H1 (cell line): ENCODE measurements at regions not wholly inside any gene's neighbourhood (a gene's known extent, or its start where the extent isn't known, plus 50 kb on each side); places are given as distances from the start of the nearest gene placed in this dataset.

Experiments used
- CTCF ChIA-PET: fragments of 300-600 bp; sonication (Branson Sonifier 250); formaldehyde crosslinking; loops from one replicate; lab custom pipeline; 2021; ENCODE audit not compliant: partially characterized antibody; lab: Charles Lee
- POLR2A ChIA-PET: fragments of 300-600 bp; sonication (Branson Sonifier 250); formaldehyde crosslinking; loops from one replicate; lab custom pipeline; 2021; ENCODE audit warnings: inconsistent platforms; ENCODE audit not compliant: partially characterized antibody; lab: Charles Lee
- DNase-seq, 2 experiments: peaks; one replicate each; pipeline versions ENCODE4 v3.0.0 to v3.0.0-alpha.2; 2010 to 2022; ENCODE audit warnings: low spot score in 2 of 2, low read depth in 1 of 2, mixed read lengths in 1 of 2
- FAIRE-seq: peaks from 2 replicates; lab custom pipeline; 2011; peaks lifted over from hg19 to GRCh38; lab: Jason Lieb, UNC
- H2AFZ ChIP-seq: 2 replicates; pipeline ENCODE4 v1.8.1; 2012; ENCODE audit warnings: low read length, inconsistent platforms
- H2AK5ac ChIP-seq: 2 replicates; pipeline ENCODE4 v1.6.1; 2013; ENCODE audit warnings: low read depth, low read length
- H2BK120ac ChIP-seq: replicated peaks from 2 replicates; pipeline ENCODE3; 2013; ENCODE audit warnings: low read depth, low read length, inconsistent platforms
- H2BK12ac ChIP-seq: 2 replicates; pipeline ENCODE4 v1.6.1; 2013; ENCODE audit warnings: low read depth, low read length
- H2BK15ac ChIP-seq: 2 replicates; pipeline ENCODE4 v1.6.1; 2013; ENCODE audit warnings: low read length
- H2BK20ac ChIP-seq: 2 replicates; pipeline ENCODE4 v1.6.1; 2013; ENCODE audit warnings: low read length
- H2BK5ac ChIP-seq: 2 replicates; pipeline ENCODE4 v1.6.1; 2013; ENCODE audit warnings: low read depth, low read length
- H3K14ac ChIP-seq: 2 replicates; pipeline ENCODE4 v1.6.1; 2013; ENCODE audit warnings: inconsistent platforms; ENCODE audit not compliant: insufficient read length
- H3K18ac ChIP-seq: 2 replicates; pipeline ENCODE4 v1.6.1; 2013; ENCODE audit warnings: low read length; ENCODE audit errors: extremely low read depth
- H3K23ac ChIP-seq: 2 replicates; pipeline ENCODE4 v1.6.1; 2013; ENCODE audit warnings: inconsistent platforms; ENCODE audit not compliant: insufficient read length
- H3K23me2 ChIP-seq: 2 replicates; pipeline ENCODE4 v1.6.1; 2013; ENCODE audit warnings: low read depth, low read length
- H3K27ac ChIP-seq: 2 replicates; pipeline ENCODE4 v1.6.1; 2011; ENCODE audit warnings: low read depth, low read length, inconsistent platforms
- H3K27me3 ChIP-seq, 4 experiments: replicated peaks in 1 of 4; 1 replicate in 1 of 4; 2 replicates in 3 of 4; pipeline versions ENCODE4 v1.6.1 to v1.8.1; 2011 to 2013; ENCODE audit warnings: low read length in 3 of 4, mild to moderate bottlenecking in 3 of 4, inconsistent platforms in 2 of 4, mixed read lengths in 2 of 4, moderate library complexity in 1 of 4; ENCODE audit not compliant: control insufficient read depth in 3 of 4, insufficient read depth in 3 of 4; ENCODE audit errors: extremely low read depth in 1 of 4
- H3K36me3 ChIP-seq, 4 experiments: 2 replicates each; pipeline versions ENCODE4 v1.6.1 to v1.8.1; 2011 to 2013; ENCODE audit warnings: mild to moderate bottlenecking in 4 of 4, low read length in 3 of 4, moderate library complexity in 2 of 4, control low read depth in 1 of 4, inconsistent platforms in 1 of 4; ENCODE audit not compliant: insufficient read depth in 4 of 4, control insufficient read depth in 2 of 4
- H3K4ac ChIP-seq: replicated peaks from 2 replicates; pipeline ENCODE3; 2013; ENCODE audit warnings: low read length, low read depth, mixed read lengths, inconsistent platforms; ENCODE audit not compliant: insufficient read length
- H3K4me1 ChIP-seq, 4 experiments: replicated peaks in 1 of 4; 1 replicate in 1 of 4; 2 replicates in 3 of 4; pipeline versions ENCODE4 v1.6.1 to v1.8.1; 2011 to 2013; ENCODE audit warnings: low read length in 3 of 4, inconsistent platforms in 2 of 4, mixed read lengths in 1 of 4; ENCODE audit not compliant: insufficient read depth in 4 of 4, control insufficient read depth in 3 of 4
- H3K4me2 ChIP-seq, 2 experiments: 2 replicates each; pipeline versions ENCODE4 v1.6.1 to v1.8.1; 2011 to 2013; ENCODE audit warnings: low read depth in 2 of 2, low read length in 2 of 2, control low read depth in 1 of 2, inconsistent platforms in 1 of 2, mild to moderate bottlenecking in 1 of 2; ENCODE audit not compliant: insufficient read depth in 1 of 2
- H3K4me3 ChIP-seq, 4 experiments: fragments of 200-600, 300-600 bp in 1 of 4; sonication (generic), shearing (Covaris generic), sonication (Bioruptor Twin) in 1 of 4; 2 replicates each; pipeline versions ENCODE4 v1.5.1 to v1.8.1; 2011 to 2016; ENCODE audit warnings: low read length in 4 of 4, low read depth in 3 of 4, control low read depth in 2 of 4, inconsistent platforms in 2 of 4, mild to moderate bottlenecking in 2 of 4, mixed read lengths in 1 of 4, moderate library complexity in 1 of 4; ENCODE audit not compliant: insufficient read depth in 2 of 4; ENCODE audit errors: extremely low read depth in 1 of 4
- H3K56ac ChIP-seq: replicated peaks from 2 replicates; pipeline ENCODE3; 2013; ENCODE audit warnings: low read depth, mild to moderate bottlenecking, mixed read lengths, low read length, inconsistent platforms; ENCODE audit not compliant: insufficient read length
- H3K79me1 ChIP-seq: 2 replicates; pipeline ENCODE4 v1.6.1; 2013; ENCODE audit warnings: low read depth, low read length, control low read depth
- H3K79me2 ChIP-seq, 2 experiments: 2 replicates each; pipeline versions ENCODE4 v1.6.1 to v1.8.1; 2012 to 2013; ENCODE audit warnings: low read length in 2 of 2, mild to moderate bottlenecking in 2 of 2, inconsistent platforms in 1 of 2; ENCODE audit not compliant: insufficient read depth in 2 of 2, control insufficient read depth in 1 of 2
- H3K9ac ChIP-seq, 4 experiments: replicated peaks in 1 of 4; 1 replicate in 1 of 4; 2 replicates in 3 of 4; pipeline versions ENCODE4 v1.6.1 to v1.8.1; 2011 to 2013; ENCODE audit warnings: low read depth in 3 of 4, low read length in 3 of 4, control low read depth in 2 of 4, mild to moderate bottlenecking in 2 of 4, moderate library complexity in 2 of 4, inconsistent platforms in 1 of 4; ENCODE audit errors: extremely low read depth in 1 of 4
- H3K9me3 ChIP-seq, 2 experiments: 2 replicates each; pipeline versions ENCODE4 v1.6.1 to v1.8.1; 2012 to 2013; ENCODE audit warnings: mild to moderate bottlenecking in 2 of 2, moderate library complexity in 2 of 2, control low read depth in 1 of 2, inconsistent platforms in 1 of 2, low read depth in 1 of 2, low read length in 1 of 2, mixed read lengths in 1 of 2; ENCODE audit not compliant: insufficient read depth in 2 of 2
- H4K20me1 ChIP-seq, 2 experiments: replicated peaks in 1 of 2; 2 replicates each; pipeline versions ENCODE3 to v1.8.1; 2011 to 2013; ENCODE audit warnings: inconsistent platforms in 2 of 2, low read length in 2 of 2, mild to moderate bottlenecking in 1 of 2; ENCODE audit not compliant: insufficient read depth in 2 of 2, control insufficient read depth in 1 of 2
- H4K5ac ChIP-seq: 2 replicates; pipeline ENCODE4 v1.6.1; 2013; ENCODE audit warnings: low read length, low read depth, mixed read lengths, inconsistent platforms; ENCODE audit not compliant: insufficient read length
- H4K8ac ChIP-seq: 2 replicates; pipeline ENCODE4 v1.8.0; 2013; ENCODE audit warnings: mild to moderate bottlenecking, moderate library complexity, low read length, inconsistent platforms; ENCODE audit not compliant: insufficient read depth; ENCODE audit errors: extremely low read depth
- H4K91ac ChIP-seq: replicated peaks from 2 replicates; pipeline ENCODE3; 2013; ENCODE audit warnings: low read length, mixed read lengths, inconsistent platforms; ENCODE audit not compliant: insufficient read length
- ASH2L ChIP-seq: fragments of 200-600, 300-600 bp; sonication (generic); IDR thresholded peaks from one replicate; pipeline ENCODE4 v1.7.1; 2017; ENCODE audit warnings: low read length
- BRCA1 ChIP-seq: IDR thresholded peaks from 2 replicates; pipeline ENCODE4 v1.6.1; 2012; ENCODE audit warnings: low read depth, low read length, improper control_type of control experiment
- CEBPB ChIP-seq: IDR thresholded peaks from 2 replicates; pipeline ENCODE4 v1.6.1; 2012; ENCODE audit warnings: low read depth, low read length
- CTBP2 ChIP-seq: IDR thresholded peaks from 2 replicates; pipeline ENCODE4 v1.7.0; 2011; ENCODE audit warnings: borderline replicate concordance, mild to moderate bottlenecking, moderate library complexity, mixed read lengths, low read length; ENCODE audit not compliant: insufficient read depth, insufficient read length
- GABPA ChIP-seq: IDR thresholded peaks from 2 replicates; pipeline ENCODE4 v1.6.1; 2011; ENCODE audit warnings: mild to moderate bottlenecking, low read length, moderate library complexity, borderline replicate concordance; ENCODE audit not compliant: insufficient read depth
- GTF2F1 ChIP-seq: IDR thresholded peaks from 2 replicates; pipeline ENCODE4 v1.6.1; 2012; ENCODE audit warnings: low read depth, low read length, improper control_type of control experiment, borderline replicate concordance
- PHF8 ChIP-seq: fragments of 200-600 bp; sonication (generic); conservative IDR thresholded peaks from 2 replicates; pipeline ENCODE4 v1.7.1; 2012; ENCODE audit warnings: low read depth, mild to moderate bottlenecking, inconsistent platforms, low read length, moderate library complexity
- SIN3A ChIP-seq, 2 experiments: IDR thresholded peaks in 1 of 2; conservative IDR thresholded peaks in 1 of 2; 2 replicates each; pipeline ENCODE4 v1.6.1; 2011 to 2012; ENCODE audit warnings: low read length in 2 of 2, improper control_type of control experiment in 1 of 2, low read depth in 1 of 2, mild to moderate bottlenecking in 1 of 2
- SIX5 ChIP-seq: IDR thresholded peaks from 2 replicates; pipeline ENCODE4 v1.6.1; 2011; ENCODE audit warnings: mild to moderate bottlenecking, low read depth, low read length
- SRF ChIP-seq: IDR thresholded peaks from 2 replicates; pipeline ENCODE4 v1.6.1; 2011; ENCODE audit warnings: mild to moderate bottlenecking, low read depth, low read length, moderate library complexity
- TAF1 ChIP-seq: IDR thresholded peaks from 2 replicates; pipeline ENCODE4 v1.6.1; 2011; ENCODE audit warnings: mild to moderate bottlenecking, low read depth, low read length
- TEAD4 ChIP-seq: IDR thresholded peaks from 2 replicates; pipeline ENCODE4 v1.6.1; 2012; ENCODE audit warnings: low read depth, low read length, inconsistent platforms, mixed read lengths
- WGBS, 2 experiments: shearing (Covaris generic) in 1 of 2; methylation state at CpG; one replicate each; pipeline versions ENCODE4 v1.1.6 to v1.1.7; 2013 to 2015; ENCODE audit warnings: low lambda C conversion rate in 2 of 2, mixed read lengths in 2 of 2, inconsistent platforms in 1 of 2, low coverage in 1 of 2, missing lambda C conversion rate in 1 of 2; ENCODE audit not compliant: insufficient replicate concordance in 2 of 2, insufficient coverage in 1 of 2, insufficient read length in 1 of 2; ENCODE audit errors: extremely low coverage in 1 of 2, missing lambda C conversion rate in 1 of 2; 5-methylcytosine and 5-hydroxymethylcytosine counted together

DNA sequence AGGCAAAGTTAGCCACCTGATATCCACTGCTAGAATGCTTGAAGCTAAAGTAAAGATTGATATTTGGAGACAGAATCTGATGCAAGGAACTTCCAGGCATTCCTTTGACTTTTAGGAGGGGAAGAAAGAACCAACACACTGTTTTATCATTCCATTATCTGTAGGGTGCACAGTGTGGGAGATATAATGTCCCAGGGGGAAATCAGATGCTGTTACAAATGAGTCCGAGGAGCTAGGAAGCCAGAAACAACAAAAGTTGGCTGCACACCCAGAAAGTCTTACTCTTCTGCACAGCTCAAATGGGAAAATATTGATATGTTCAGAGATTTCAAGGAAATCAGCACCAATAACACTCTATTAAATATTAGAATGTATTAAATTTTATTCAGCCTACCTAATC is 113.6 kb upstream of the ROBO1 start:
- TF ChIP-seq GABPA: no peak
- TF ChIP-seq SIX5: no peak
- TF ChIP-seq TEAD4: no peak
- TF ChIP-seq SIN3A (conservative IDR thresholded peaks at IDR 0.05 in 1 of 2, IDR thresholded peaks at IDR 0.05 in 1 of 2; ENCODE audit: low read depth in 1 of 2, low read length in 2 of 2): no peak
- TF ChIP-seq ASH2L: no peak
- TF ChIP-seq TAF1: no peak
- TF ChIP-seq SRF: no peak
- TF ChIP-seq CTBP2: no peak
- TF ChIP-seq CEBPB: no peak
- TF ChIP-seq GTF2F1: no peak
- TF ChIP-seq BRCA1: no peak
- no peak for TF ChIP-seq PHF8
- H4K20me1 ChIP-seq: no peaks in the 10 kb centered on the region
- H3K9me3 ChIP-seq: no peaks in the 10 kb centered on the region
- H3K4me2 ChIP-seq: no peak overlapping the region
- no peak overlapping the region for H3K4ac ChIP-seq
- no peak overlapping the region for H4K8ac ChIP-seq
- H2AFZ ChIP-seq: no peak overlapping the region
- CTCF ChIA-PET: no interaction called here
- no peak overlapping the region for H4K91ac ChIP-seq
- H3K56ac ChIP-seq: no peak overlapping the region
- H2BK5ac ChIP-seq: no peak overlapping the region
- H3K23me2 ChIP-seq: no peaks in the 10 kb centered on the region
- FAIRE-seq: no peak
- H2AK5ac ChIP-seq: no peak overlapping the region
- WGBS, 2 experiments: 100% methylated on average over 1 of the region's 1 CpG; no CpG with 5 or more reads in 1 of the 2 experiments
- no peaks in the 10 kb centered on the region for H3K36me3 ChIP-seq
- no peaks in the 10 kb centered on the region for H3K27me3 ChIP-seq
- H3K4me1 ChIP-seq: no peaks in the 10 kb centered on the region
- no peak for DNase-seq
- H3K4me3 ChIP-seq: no peak overlapping the region
- H3K23ac ChIP-seq: no peak overlapping the region
- H4K5ac ChIP-seq: no peak overlapping the region
- no peaks in the 10 kb centered on the region for H3K79me2 ChIP-seq
- POLR2A ChIA-PET: no interaction called here
- no peak overlapping the region for H3K9ac ChIP-seq
- H3K14ac ChIP-seq: no peak overlapping the region
- no peak overlapping the region for H2BK20ac ChIP-seq
- no peak overlapping the region for H2BK120ac ChIP-seq
- H3K18ac ChIP-seq: no peak overlapping the region
- H3K79me1 ChIP-seq: no peaks in the 10 kb centered on the region
- no peak overlapping the region for H2BK12ac ChIP-seq
- no peak overlapping the region for H2BK15ac ChIP-seq
- H3K27ac ChIP-seq: no peak overlapping the region
